Brain microvascular endothelial cell (primary cell): ENCODE measurements at regions not wholly inside any gene's neighbourhood (a gene's known extent, or its start where the extent isn't known, plus 50 kb on each side); places are given as distances from the start of the nearest gene placed in this dataset.
"Not testable (repeated sequence)": the region's sequence is repeated elsewhere in the genome, so short reads cannot be mapped to it uniquely, and the experiment has no call there.

Experiments
- DNase-seq: peaks from one replicate; pipeline ENCODE4 v3.0.0-alpha.2; 2020
- H3K27ac ChIP-seq: fragments of 250-450 bp; sonication (Bioruptor Pico); 2 replicates; pipeline ENCODE4 v1.5.1; 2020; ENCODE audit warnings: mild to moderate bottlenecking, moderate library complexity
- H3K27me3 ChIP-seq: fragments of 250-450 bp; sonication (Bioruptor Pico); replicated peaks from 2 replicates; pipeline ENCODE4 v1.5.1; 2020; ENCODE audit warnings: mild to moderate bottlenecking
- H3K36me3 ChIP-seq: fragments of 250-450 bp; sonication (Bioruptor Pico); replicated peaks from 2 replicates; pipeline ENCODE4 v1.5.1; 2020; ENCODE audit warnings: mild to moderate bottlenecking
- H3K4me3 ChIP-seq: 2 replicates; pipeline ENCODE4 v1.5.1; 2011; ENCODE audit warnings: low read depth, mild to moderate bottlenecking, control low read depth, low read length, moderate library complexity
- in situ Hi-C: cut with HindIII; loops from 2 replicates; pipeline ENCODE4 v1.10.0; 2017; ENCODE audit warnings: low sequenced_read_pairs, low pct_ligation_motif_present
- TF ChIP-seq, protein P1 (sequence below): IDR thresholded peaks from 2 replicates; pipeline ENCODE4 v1.5.1; 2011; ENCODE audit warnings: low read depth, mild to moderate bottlenecking, moderate library complexity, low read length, control low read depth, inconsistent platforms; ENCODE audit errors: missing control alignments

DNA sequence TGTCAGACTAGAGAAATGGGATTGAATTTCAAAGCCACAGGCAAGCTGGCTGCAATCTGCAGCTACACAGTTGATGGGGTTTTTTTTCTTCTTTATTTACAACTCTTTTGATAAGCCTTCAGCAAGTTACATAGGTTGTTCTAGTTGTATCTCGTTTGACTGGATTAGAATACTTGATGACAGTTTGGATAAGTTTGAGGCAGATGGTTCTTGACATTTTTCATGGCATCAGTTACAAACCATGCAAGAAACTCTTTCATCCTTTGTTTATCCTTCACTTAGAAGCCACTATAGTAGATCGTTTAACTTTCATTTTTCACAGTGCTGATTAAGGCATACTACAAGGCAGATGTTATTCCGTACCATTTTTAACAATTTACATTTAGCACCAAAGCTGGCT is 238.9 kb downstream of the TOX3 start:
- Histone ChIP-seq H3K4me3 (no peak overlapping the region), H3K36me3 (no peaks in the 10 kb centered on the region), H3K27me3 (no peaks in the 10 kb centered on the region), H3K27ac (no peak overlapping the region)
- in situ Hi-C loops: no loop called here
- TF ChIP-seq, protein P1, sequence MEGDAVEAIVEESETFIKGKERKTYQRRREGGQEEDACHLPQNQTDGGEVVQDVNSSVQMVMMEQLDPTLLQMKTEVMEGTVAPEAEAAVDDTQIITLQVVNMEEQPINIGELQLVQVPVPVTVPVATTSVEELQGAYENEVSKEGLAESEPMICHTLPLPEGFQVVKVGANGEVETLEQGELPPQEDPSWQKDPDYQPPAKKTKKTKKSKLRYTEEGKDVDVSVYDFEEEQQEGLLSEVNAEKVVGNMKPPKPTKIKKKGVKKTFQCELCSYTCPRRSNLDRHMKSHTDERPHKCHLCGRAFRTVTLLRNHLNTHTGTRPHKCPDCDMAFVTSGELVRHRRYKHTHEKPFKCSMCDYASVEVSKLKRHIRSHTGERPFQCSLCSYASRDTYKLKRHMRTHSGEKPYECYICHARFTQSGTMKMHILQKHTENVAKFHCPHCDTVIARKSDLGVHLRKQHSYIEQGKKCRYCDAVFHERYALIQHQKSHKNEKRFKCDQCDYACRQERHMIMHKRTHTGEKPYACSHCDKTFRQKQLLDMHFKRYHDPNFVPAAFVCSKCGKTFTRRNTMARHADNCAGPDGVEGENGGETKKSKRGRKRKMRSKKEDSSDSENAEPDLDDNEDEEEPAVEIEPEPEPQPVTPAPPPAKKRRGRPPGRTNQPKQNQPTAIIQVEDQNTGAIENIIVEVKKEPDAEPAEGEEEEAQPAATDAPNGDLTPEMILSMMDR: no peak
- DNase-seq: no peak

DNA sequence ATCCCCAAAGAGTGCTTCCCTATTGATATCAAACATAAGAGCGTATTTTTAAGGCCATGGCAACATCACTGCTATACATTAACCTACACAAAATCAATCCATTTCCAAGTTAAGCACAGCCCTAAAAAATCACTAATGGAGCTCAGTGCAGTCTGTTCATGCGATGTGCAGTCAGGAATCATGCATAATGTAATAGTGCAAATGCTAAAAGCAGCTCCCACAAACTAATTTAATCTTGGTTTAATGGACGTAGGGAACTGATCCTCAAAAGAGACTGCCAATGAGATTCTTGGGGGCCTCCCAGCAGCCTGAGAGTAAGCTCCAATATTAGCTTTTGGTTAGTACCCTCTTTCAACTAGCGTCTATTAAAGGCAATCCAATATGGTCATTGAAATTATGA is 245.9 kb downstream of the TOX3 start:
- DNase-seq: no peak
- Histone ChIP-seq H3K27ac (no peak overlapping the region), H3K4me3 (no peak overlapping the region), H3K27me3 (no peaks in the 10 kb centered on the region), H3K36me3 (no peaks in the 10 kb centered on the region)
- in situ Hi-C loops: no loop called here
- TF ChIP-seq, protein P1: no peak

DNA sequence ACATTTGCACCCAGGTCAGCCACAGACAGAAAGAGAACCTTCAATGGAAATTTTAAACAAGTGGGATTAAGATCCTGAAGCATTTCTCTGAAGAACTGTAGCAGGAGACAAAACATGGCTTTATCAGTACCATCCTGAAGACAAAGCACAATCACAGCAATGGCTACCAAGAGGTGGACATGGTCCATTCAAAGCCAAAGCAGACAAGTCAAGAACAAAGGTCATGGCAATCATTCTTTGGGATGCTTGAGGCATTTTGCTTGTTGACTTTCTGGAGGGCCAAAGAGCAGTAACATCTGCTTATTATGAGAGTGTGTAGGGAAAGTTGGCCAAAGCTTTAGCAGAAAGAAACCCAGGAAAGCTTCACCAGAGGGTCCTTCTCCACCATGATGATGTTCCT is 248.2 kb downstream of the TOX3 start:
- H3K4me3 ChIP-seq: no peak overlapping the region
- H3K27me3 ChIP-seq: no peaks in the 10 kb centered on the region
- no peak for DNase-seq
- TF ChIP-seq, protein P1: no peak
- in situ Hi-C loops: no loop called here
- H3K36me3 ChIP-seq: no peaks in the 10 kb centered on the region
- H3K27ac ChIP-seq: no peak overlapping the region

DNA sequence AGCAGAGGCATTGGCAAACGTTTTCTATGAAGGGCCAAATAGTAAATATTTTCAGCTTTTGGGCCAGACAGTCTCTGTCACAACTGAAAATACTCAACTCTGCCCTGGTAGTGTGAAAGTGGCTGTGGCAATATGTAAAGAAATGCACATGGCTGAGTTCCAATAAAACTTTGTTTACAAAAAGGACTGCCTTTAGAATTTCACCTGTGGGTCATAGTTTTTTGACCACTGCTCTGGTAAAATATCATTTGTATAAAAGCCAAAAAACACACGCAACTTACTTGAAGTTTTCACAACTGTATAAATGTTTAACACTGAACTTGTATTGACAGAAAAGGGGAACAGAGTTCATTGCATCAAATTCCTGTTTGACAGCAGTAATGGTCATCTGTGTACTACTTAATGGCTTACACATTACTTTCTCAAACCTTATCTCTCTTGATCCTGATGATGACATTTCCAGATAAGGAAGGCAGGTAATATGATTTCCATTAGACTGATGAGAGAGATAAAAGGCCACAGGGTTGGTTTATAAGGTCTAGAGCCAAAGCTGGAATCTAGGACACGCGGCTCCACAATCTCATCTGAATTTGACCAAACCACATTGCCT is 250.1 kb downstream of the TOX3 start:
- H3K27ac ChIP-seq, H3K27me3 ChIP-seq, DNase-seq, in situ Hi-C loops, H3K4me3 ChIP-seq, H3K36me3 ChIP-seq: not testable (repeated sequence)

DNA sequence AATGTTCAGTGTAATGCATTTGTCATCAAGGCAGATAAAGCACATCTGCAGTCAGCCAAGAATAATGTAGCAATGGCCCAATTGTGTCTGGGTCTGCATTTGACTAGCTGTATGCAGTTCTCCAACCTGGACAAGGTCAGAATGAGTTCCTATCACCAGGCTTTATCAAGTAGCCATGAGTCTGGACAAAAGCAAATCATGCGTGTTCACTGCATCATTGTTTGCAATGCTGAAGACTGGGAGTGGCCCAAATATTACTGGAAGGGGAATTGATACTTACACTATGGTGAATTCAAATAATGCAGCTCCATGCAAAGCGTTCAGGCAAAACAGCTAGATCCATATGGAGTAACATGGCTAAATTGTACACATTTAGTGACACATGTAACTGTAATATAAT is 250.9 kb downstream of the TOX3 start:
- no peak for DNase-seq
- Histone ChIP-seq H3K27me3 (no peaks in the 10 kb centered on the region), H3K4me3 (no peak overlapping the region), H3K27ac (no peak overlapping the region), H3K36me3 (no peaks in the 10 kb centered on the region)
- TF ChIP-seq, protein P1: no peak
- in situ Hi-C loops: no loop called here

DNA sequence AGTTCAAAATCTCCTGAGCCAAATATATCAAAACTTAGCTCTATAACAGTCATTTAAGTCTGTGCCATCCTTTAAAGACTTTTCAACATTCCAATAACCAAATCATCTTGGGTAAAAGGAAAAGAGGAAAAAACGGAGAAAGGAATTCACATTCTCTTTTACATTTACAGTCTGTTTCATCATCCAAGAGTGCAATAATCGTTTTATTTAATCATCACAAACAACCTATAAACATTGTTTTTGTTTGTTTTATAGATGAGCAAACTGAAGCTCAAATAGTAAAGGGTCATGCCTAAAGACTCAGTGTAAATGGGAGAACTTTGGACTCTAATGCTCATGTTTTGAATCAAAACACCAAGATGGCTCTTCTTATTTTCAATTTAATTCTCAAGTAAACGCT is 252.3 kb downstream of the TOX3 start:
- Histone ChIP-seq H3K27ac (no peak overlapping the region), H3K36me3 (no peaks in the 10 kb centered on the region), H3K4me3 (no peak overlapping the region), H3K27me3 (no peaks in the 10 kb centered on the region)
- TF ChIP-seq, protein P1: no peak
- in situ Hi-C loops: no loop called here
- DNase-seq: no peak
